Endothelial cell of umbilical vein (primary cell): ENCODE measurements at regions not wholly inside any gene's neighbourhood (a gene's known extent, or its start where the extent isn't known, plus 50 kb on each side); places are given as distances from the start of the nearest gene placed in this dataset.

Experiments used
- EZH2 ChIP-seq: IDR thresholded peaks from 2 replicates; pipeline ENCODE4 v1.6.1; 2012; ENCODE audit warnings: borderline replicate concordance, low read depth, mild to moderate bottlenecking, moderate library complexity, low read length, inconsistent platforms; ENCODE audit not compliant: severe bottlenecking
- FOS ChIP-seq: IDR thresholded peaks from 2 replicates; pipeline ENCODE4 v1.6.1; 2011; ENCODE audit warnings: mild to moderate bottlenecking, low read length, moderate library complexity, borderline replicate concordance; ENCODE audit not compliant: insufficient read depth
- POLR2A ChIP-seq: IDR thresholded peaks from 2 replicates; pipeline ENCODE4 v1.6.1; 2012; ENCODE audit warnings: low read depth, mild to moderate bottlenecking, control low read depth, low read length
- POLR2AphosphoS5 ChIP-seq: IDR thresholded peaks from 2 replicates; pipeline ENCODE4 v1.6.1; 2012; ENCODE audit warnings: low read depth, mild to moderate bottlenecking, control low read depth, low read length, moderate library complexity; ENCODE audit not compliant: insufficient read depth
- TF ChIP-seq, protein P1 (sequence below), 2 donors: IDR thresholded peaks; 1 replicate in 1 of 2; 2 replicates in 1 of 2; pipeline ENCODE4 v1.5.1; 2011; ENCODE audit warnings: low read length in 2 of 2, mild to moderate bottlenecking in 2 of 2, moderate library complexity in 2 of 2, control low read depth in 1 of 2, inconsistent platforms in 1 of 2, low read depth in 1 of 2; ENCODE audit not compliant: insufficient read depth in 1 of 2; ENCODE audit errors: extremely low read depth in 1 of 2
- TF ChIP-seq, protein P2 (sequence below): IDR thresholded peaks from 2 replicates; pipeline ENCODE4 v1.6.1; 2011; ENCODE audit not compliant: insufficient read depth, insufficient read length

DNA sequence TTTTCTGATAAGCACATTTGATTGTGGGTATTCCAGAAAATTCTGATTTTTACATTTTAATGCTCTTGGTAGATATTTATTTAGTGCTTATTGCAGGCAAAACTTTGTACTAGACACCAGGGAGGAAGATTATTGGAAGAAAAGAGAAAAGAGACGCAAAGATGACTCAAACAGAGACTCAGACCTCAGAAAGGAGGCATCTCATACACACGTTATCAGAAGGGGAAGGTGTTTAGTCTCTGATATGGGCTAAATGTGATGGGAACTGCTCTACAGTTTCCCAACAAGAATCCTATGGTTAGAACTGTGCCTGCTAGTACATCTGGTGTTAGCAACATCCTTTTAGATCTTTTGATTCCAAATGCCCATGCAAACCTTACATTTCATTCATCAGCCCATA is 245.6 kb downstream of the KLF5 start:
- TF ChIP-seq, protein P1, sequence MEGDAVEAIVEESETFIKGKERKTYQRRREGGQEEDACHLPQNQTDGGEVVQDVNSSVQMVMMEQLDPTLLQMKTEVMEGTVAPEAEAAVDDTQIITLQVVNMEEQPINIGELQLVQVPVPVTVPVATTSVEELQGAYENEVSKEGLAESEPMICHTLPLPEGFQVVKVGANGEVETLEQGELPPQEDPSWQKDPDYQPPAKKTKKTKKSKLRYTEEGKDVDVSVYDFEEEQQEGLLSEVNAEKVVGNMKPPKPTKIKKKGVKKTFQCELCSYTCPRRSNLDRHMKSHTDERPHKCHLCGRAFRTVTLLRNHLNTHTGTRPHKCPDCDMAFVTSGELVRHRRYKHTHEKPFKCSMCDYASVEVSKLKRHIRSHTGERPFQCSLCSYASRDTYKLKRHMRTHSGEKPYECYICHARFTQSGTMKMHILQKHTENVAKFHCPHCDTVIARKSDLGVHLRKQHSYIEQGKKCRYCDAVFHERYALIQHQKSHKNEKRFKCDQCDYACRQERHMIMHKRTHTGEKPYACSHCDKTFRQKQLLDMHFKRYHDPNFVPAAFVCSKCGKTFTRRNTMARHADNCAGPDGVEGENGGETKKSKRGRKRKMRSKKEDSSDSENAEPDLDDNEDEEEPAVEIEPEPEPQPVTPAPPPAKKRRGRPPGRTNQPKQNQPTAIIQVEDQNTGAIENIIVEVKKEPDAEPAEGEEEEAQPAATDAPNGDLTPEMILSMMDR (IDR thresholded peaks at IDR 0.05; ENCODE audit: extremely low read depth in 1 of 2, insufficient read depth in 1 of 2, low read depth in 1 of 2, low read length in 2 of 2), result no peak
- TF ChIP-seq POLR2A, result no peak
- TF ChIP-seq POLR2AphosphoS5, result no peak
- no peak for TF ChIP-seq EZH2
- TF ChIP-seq, protein P2, sequence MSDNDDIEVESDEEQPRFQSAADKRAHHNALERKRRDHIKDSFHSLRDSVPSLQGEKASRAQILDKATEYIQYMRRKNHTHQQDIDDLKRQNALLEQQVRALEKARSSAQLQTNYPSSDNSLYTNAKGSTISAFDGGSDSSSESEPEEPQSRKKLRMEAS, result no peak
- TF ChIP-seq FOS, result no peak
